NCI-H1092 treated with DMSO at 0.1 percent for 48 hours (cell line): ENCODE measurements at regions not wholly inside any gene's neighbourhood (a gene's known extent, or its start where the extent isn't known, plus 50 kb on each side); places are given as distances from the start of the nearest gene placed in this dataset.
"Not testable (repeated sequence)": the region's sequence is repeated elsewhere in the genome, so short reads cannot be mapped to it uniquely, and the experiment has no call there.

ENCODE experiments used
- DNase-seq: peaks from one replicate; lab custom pipeline; 2025; lab: John Stamatoyannopoulos, UW

GRCh38 chr5:74500110-74500917, 140.2 kb downstream of the ENC1 start:
- DNase-seq, result peak; percentile 37

- DNase-seq, result peak; percentile 74
Observed at GRCh38 chr5:74499256-74500050, 141.1 kb downstream of the ENC1 start.

GRCh38 chr5:74497706-74498105, 142.8 kb downstream of the ENC1 start:
- no peak for DNase-seq

DNA sequence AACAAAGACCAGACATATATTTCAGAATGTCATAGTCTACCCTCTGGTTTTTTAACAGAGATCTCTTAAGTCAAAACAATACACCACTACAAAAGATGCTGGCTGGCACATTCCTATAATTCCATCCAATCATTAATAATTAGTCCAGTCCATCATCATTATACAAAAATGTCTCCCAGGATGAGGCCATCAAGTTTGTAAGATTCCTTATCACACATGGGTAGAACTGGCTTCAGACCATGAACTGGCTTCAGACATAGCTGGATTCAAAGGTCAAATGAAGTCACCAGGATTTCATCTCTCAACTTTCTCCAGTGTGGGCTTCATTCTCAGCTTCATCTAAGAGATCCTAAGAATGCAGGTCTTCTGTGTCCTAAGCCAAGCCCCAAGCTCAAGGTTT, 147.1 kb downstream of the ENC1 start:
- no peak for DNase-seq

- DNase-seq, result no peak
Observed at GRCh38 chr5:74492230-74492629, 148.3 kb downstream of the ENC1 start.

GRCh38 chr5:74491586-74491985, 148.9 kb downstream of the ENC1 start:
- no peak for DNase-seq

DNA sequence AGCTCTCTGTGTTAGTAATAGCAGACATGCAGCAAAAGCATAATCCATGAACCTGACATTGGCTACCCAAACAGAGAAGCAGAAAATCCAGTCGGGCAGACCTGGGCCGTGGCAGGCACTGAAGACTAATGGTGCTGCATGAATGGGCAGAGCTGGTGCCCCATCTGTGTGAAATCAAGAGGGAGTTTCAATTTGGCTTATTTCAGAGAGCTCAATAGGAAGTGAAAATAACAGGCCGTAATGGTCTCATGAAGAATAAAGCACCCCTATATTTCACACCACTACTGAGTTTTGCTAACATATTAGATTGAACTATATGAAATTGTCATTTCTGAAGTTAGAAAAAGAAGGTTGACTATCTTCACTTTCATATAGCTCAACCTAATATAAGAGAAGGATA, 149.7 kb downstream of the ENC1 start:
- no peak for DNase-seq

GRCh38 chr5:74482990-74483389, 157.5 kb downstream of the ENC1 start:
- no peak for DNase-seq

DNA sequence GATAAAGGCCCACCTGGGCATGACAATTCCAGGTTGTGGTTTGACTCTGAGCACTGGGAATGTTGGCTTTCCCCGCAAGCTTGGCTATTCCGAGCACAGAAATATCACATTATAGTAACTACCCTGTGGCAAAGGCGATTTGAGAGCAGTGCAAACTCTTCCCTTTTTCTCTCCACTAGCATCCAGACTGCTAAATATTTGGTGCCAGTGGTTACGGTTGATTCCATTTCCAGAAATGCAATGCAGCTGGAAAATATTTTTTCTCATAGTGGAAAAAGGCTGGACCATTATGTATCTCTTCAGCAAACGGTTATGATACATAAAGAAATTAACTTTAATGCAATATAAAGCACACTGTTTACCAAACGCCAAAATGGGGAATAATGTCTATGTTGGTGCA, 158.0 kb downstream of the ENC1 start:
- DNase-seq, result no peak

- DNase-seq, result not testable (repeated sequence)
Observed at GRCh38 chr5:74481357-74481756, 159.2 kb downstream of the ENC1 start.

DNA sequence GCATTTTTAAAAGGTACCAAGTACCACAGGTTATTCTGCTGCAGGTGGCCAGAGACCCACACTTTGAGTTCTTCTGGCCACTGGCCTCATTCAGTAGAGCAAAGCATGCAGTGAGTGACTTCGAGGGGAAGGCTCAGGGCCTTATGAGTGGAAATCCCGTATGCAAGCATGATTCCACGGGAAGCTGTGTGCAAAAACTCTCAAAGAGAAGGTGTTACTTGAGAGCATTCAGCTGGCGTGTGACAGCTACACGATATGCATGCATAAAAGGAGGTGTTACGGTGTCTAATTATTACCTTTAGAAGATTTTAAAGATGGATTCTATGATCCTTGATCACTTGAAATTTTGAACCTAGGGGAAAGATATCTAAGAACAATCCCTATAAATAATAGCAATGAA, 160.3 kb downstream of the ENC1 start:
- DNase-seq, result no peak

DNA sequence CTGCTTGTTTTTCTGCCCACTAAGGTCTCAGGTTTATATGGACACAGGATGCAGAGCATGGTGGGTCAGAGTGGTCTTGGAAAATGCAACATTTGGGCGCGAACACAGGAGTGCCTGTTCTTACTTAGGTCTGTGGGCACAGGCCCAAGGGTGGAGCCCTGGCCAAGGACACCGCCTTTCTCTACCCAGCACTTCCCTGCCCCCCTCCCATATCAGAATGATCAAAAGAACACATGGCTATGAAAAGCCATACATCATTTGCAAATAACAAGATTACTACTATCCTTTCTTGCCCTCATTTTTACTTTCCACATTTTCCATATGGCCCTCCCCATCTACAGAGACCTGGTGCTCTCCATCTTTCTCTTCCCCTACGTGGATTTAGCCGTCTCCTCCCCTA, 162.2 kb downstream of the ENC1 start:
- DNase-seq, result no peak

DNA sequence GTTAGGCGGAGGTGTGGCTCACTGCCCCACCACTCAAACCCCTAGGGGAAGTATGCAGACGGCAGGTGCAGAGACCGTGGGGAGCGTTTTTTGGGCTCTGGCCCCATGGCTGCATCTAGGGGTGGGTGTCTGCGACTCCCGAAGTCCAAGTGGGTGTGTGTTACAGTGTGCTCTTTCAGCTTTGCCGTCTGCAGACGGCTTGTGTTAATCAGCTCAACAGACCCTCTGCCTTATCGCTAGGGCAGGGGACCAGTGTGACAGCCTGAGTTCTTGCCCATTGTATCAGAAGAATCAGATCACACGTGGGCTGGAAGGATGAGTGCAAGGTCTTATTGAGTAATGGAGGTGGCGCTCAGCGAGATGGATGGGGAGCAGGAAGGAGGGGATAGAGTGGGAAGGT, 162.8 kb downstream of the ENC1 start:
- no peak for DNase-seq

GRCh38 chr5:74476819-74477453, 163.6 kb downstream of the ENC1 start:
- peak; percentile 36 for DNase-seq

- peak; percentile 44 for DNase-seq
Observed at GRCh38 chr5:74476046-74476818, 164.3 kb downstream of the ENC1 start.

DNA sequence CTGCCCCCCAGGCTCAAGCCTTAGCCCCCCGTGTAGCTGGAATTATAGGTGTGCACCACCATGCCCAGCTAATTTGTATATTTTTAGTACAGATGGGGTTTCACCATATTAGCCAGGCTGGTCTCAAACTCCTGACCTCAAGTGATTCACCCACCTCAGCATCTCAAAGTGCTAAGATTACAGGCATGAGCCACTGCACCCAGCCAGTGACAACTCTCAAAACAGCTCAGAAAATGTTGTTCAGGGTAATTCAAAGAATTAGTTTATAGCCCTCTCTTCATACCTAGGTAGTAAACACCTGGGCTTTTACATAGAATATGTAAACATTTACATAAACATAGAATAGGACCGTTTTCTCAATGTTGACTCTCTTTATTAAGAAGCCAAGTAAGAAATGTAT, 168.7 kb downstream of the ENC1 start:
- DNase-seq, result no peak

- DNase-seq, result no peak
Observed at GRCh38 chr5:74469234-74469994, 171.1 kb downstream of the ENC1 start.

DNA sequence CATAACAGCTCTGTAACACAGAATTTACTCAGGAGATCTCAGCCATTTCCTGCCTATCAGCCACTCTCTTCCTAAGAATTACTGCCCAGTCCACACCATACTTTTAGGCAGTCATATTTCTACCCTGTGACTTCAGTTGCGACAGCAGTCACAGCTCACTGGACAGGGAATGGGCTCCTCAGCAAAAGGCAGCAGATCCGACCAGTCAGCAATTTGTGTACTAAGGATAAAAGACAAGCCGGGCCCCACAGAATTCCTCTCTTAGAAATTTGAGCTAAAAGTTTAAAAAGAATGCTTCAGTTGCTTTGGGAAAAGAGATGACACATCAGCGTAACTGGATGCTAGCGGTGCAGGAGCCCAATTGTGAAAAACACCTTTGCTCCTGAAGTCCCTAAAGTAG, 172.1 kb downstream of the ENC1 start:
- DNase-seq, result no peak

GRCh38 chr5:74465724-74466123, 174.8 kb downstream of the ENC1 start:
- no peak for DNase-seq

DNA sequence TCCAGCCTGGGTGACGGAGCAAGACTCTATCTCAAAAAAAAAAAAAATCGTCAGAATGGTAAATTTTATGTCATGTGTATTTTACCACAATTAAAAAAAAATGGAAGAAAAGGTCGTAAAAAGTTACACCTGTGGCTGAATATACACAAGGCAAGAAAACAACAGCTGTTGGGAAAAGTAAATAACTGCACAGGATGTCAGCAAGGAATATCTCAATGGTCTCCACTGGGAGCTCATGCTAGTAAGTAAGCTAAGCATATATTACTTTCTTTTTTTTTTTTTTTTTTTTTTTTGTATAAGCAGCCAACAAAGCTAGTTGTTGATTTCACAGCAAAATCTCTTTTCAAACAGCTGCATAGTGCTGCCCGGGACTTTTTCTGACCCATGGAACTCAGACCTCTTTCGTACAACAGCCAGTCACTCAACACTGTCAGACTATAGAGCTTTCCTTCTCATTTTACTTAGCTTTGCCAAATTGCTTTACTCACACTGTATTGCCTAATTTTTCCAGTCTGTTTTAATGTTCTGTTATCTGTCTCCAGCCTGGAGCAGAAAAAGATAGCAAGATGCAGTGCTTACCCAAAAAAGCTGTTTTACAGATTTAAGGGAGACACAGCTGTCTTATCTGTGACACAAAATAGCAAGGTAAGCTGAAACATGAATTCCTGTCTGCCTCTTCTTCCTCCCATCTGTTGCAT, 175.9 kb downstream of the ENC1 start:
- DNase-seq, result no peak

DNA sequence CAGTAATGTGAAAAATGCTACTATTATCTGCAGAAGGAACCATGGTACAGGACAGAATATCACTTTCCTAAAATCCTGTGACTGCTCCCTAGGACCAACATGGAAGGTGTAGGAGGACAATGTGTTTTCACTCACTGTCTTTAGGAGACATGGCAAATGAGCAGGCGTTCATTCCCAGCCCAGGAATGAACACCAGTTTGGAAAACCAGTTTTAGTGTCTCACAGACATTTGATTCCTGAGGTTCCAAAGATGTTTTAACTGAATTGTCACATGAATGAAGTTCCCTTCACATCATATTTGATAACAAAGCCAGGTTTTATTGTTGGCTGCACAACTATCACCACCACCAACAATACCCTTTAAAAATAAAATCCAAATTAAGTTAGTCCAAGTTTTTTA, 178.2 kb downstream of the ENC1 start:
- no peak for DNase-seq
